NCI-H2107 (cell line): ENCODE measurements at regions not wholly inside any gene's neighbourhood (a gene's known extent, or its start where the extent isn't known, plus 50 kb on each side); places are given as distances from the start of the nearest gene placed in this dataset.

ENCODE experiments used
- DNase-seq: peaks from one replicate; lab custom pipeline; 2025; lab: John Stamatoyannopoulos, UW

- no peak for DNase-seq
Measured at GRCh38 chr14:104277416-104278213, 139.2 kb downstream of the KIF26A start.

DNA sequence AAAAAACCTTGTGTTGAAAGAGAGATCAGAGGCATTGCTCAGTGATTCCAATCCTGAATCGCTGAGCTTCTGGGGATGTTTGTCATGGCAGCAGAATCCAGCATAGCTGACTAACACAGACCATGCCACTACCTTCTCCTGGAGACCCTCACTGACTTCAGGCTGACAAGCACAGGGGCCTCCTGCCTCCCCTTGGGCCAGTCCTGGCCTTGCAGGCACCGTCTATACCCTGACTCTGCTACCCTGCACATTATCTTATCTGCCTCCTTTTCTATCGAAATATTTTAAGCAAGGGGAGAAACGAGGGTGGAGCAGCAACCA lies 139.8 kb downstream of the KIF26A start:
- no peak for DNase-seq

DNA sequence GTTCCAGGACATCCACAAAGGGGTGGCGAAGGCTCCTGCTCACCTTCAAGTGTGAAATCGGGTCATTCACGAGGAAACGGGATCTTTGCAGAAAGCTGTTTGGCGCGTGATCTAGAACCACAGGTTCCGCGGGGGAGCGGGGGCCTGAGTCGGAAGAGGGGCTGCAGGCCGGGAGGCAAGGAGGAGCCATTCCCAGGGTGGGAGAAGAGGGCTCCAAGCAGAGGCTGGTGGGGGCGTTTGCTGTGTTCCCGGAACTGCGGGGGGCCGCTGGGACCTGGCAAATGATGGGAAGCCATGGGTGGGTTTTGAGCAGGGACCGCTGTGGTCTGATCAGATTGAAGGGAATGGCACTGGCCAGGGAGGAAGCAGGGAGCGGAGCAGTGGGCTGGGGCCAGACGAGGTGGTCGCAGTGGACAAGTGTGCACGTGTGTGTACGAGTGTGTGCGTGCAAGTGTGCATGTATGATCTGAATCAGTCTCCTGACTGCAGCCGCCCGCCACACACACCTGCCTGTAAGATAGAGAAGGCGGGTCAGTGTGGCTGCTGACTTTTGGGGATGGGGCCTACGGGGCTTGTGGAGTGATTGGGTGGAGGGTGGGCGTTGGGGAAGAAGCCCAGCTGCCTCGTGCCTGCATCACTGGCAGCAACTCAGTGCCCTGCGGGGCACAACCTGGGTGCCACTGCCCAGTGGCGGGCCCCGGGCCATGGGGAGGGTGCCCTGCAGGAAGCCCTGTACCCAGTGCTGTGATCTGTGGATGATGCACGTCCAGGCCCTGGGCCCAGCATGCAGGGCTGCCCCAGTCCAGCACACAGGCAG lies 141.9 kb downstream of the KIF26A start:
- DNase-seq = no peak

- no peak for DNase-seq
Measured at GRCh38 chr14:104280902-104281767, 142.7 kb downstream of the KIF26A start.

GRCh38 chr14:104281768-104282301 lies 143.4 kb downstream of the KIF26A start:
- no peak for DNase-seq

- no peak for DNase-seq
Measured at GRCh38 chr14:104282332-104283196, 144.2 kb downstream of the KIF26A start.

DNA sequence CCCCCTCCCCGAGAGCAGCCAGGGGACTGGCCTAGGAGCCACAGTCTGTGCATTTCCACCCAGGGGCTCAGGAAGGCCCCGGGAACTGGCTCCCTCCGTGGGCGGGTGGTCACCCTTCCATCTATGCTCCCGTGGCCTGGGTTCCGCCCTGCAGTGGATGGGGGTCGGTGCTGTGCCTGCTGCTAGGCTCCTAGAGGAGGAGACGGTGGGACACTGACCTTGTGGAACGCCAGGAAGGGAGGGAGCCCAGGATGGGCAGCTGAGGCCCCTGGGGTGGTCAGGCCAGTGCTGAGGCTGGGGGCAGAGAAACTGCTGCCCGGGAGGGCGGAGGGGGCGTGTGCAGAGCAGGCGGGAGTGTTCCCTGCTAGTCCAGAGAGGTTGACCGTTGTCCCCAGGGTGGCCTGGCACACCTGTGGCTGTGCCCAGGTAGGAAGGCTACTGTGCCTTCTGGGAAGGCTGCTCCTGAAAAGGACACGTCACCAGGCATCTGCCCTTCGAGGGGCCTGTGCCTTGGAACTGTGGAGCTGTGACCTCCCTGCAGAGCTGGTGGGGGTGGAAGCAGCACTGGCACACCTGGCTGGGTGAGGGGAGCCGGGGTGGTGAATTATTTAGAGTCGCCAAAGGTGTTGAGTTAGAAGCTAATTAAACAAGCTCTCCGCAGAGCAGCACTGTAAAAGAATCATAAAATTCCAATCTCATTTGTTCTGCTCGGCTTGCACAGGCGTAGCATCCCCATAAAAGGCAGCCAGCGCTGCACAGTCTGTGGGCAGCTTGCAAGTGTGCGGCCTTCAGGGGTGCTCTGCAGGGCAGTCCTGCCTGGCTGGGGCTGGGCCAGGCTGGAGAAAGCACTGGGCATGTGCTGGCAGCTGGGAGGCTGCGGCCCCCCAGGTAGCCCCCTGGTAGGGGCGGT lies 145.1 kb downstream of the KIF26A start:
- DNase-seq = no peak

- no peak for DNase-seq
Measured at GRCh38 chr14:104284107-104284592, 145.8 kb downstream of the KIF26A start.

GRCh38 chr14:104284636-104285507 lies 146.5 kb downstream of the KIF26A start:
- DNase-seq = no peak

GRCh38 chr14:104285508-104285840 lies 147.1 kb downstream of the KIF26A start:
- no peak for DNase-seq

GRCh38 chr14:104286086-104286485 lies 147.7 kb downstream of the KIF26A start:
- no peak for DNase-seq

GRCh38 chr14:104286496-104286895 lies 148.1 kb downstream of the KIF26A start:
- no peak for DNase-seq

GRCh38 chr14:104287301-104288009 lies 149.1 kb downstream of the KIF26A start:
- DNase-seq = no peak

DNA sequence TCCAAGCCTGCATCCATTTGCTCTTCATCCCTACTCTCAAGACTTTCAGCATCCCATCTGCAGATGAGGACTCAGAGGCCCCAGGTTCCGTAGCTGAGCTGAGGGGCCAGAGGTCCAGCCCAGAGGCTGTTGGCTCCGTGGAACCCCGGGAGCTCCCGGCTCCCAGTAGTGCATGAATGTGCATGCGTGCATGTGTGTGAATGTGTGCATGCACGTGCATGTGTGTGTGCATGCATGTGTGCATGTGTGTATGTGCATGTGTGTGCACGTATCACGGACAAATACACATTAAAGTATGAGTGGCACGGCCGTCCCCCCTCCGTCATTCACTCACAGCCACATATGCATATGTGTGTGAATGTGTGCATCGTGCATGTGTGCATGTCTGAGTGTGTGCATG lies 149.9 kb downstream of the KIF26A start:
- DNase-seq = no peak

DNA sequence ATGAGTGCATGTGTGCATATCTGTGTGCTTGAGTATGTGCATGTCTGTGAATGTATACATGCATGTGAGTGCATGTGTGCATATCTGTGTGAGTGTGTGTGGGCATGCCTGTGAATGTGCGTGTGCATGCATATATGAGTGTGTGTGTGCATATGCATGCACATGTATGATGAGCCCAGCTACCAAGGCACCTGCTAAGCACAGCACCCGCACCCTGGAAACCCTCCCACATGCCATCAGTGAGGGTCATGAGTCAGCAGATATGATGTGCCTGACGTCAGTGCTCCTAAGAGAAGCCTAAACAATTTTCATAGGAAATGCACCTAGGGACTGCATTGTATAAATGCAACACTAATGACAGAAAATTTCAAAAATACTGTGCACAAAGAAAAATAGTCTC lies 151.1 kb downstream of the KIF26A start:
- DNase-seq = no peak

GRCh38 chr14:104290058-104290667 lies 151.8 kb downstream of the KIF26A start:
- DNase-seq = no peak

- DNase-seq = no peak
Measured at GRCh38 chr14:104290756-104291122, 152.4 kb downstream of the KIF26A start.
